PC-3 (cell line): ENCODE measurements at regions not wholly inside any gene's neighbourhood (a gene's known extent, or its start where the extent isn't known, plus 50 kb on each side); places are given as distances from the start of the nearest gene placed in this dataset.

Experiments
- EZH2phosphoT487 ChIP-seq: fragments of 300-600 bp; sonication (generic); IDR thresholded peaks from 2 replicates; pipeline ENCODE4 v1.6.1; 2018; ENCODE audit warnings: mild to moderate bottlenecking, antibody characterized with exemption, low read length, borderline replicate concordance
- TF ChIP-seq, protein P1 (sequence below): fragments of 300-600 bp; sonication (generic); conservative IDR thresholded peaks from 2 replicates; pipeline ENCODE4 v1.5.1; 2017; ENCODE audit warnings: antibody characterized with exemption, low read depth, mild to moderate bottlenecking, low read length

DNA sequence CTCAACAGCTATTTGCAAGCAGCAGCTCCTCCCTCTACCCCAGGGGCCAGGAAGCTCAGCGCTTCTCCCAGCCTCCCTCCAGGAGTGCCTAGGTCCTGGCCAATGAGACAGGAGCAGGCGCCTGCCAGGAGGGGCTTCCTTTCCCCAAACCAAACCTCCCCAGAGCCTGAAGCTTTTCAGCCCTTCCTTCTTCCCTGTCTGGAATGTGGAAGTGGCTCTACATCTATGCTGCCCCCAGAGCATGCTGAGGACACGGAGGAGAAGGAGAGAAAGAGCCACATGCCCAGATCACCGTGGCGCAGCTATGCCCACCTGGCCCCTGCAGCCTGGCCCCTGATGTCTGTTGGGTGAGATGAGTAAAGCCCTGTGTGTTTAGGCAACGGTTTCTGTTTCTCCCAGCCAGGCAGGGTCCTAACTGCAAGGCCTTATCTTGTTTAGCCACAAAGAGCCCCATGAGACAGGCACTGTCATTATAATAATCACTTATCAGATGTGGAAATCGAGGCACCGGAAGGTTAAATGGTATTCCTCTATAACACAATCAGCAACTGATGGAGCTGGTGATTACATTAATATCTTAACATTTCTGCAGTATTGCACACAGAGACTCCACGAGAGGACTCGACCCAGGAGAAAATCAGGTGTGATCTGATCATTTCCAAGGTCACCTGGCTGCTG is 315.8 kb downstream of the CTTN start:
- TF ChIP-seq, protein P1, sequence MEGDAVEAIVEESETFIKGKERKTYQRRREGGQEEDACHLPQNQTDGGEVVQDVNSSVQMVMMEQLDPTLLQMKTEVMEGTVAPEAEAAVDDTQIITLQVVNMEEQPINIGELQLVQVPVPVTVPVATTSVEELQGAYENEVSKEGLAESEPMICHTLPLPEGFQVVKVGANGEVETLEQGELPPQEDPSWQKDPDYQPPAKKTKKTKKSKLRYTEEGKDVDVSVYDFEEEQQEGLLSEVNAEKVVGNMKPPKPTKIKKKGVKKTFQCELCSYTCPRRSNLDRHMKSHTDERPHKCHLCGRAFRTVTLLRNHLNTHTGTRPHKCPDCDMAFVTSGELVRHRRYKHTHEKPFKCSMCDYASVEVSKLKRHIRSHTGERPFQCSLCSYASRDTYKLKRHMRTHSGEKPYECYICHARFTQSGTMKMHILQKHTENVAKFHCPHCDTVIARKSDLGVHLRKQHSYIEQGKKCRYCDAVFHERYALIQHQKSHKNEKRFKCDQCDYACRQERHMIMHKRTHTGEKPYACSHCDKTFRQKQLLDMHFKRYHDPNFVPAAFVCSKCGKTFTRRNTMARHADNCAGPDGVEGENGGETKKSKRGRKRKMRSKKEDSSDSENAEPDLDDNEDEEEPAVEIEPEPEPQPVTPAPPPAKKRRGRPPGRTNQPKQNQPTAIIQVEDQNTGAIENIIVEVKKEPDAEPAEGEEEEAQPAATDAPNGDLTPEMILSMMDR, result no peak
- no peak for TF ChIP-seq EZH2phosphoT487
